Activated gamma-delta T cell treated with anti-CD3 and anti-CD28 coated beads, Interleukin-2, amount 50 U/mL, for 16 hours (primary cell): ENCODE measurements at regions not wholly inside any gene's neighbourhood (a gene's known extent, or its start where the extent isn't known, plus 50 kb on each side); places are given as distances from the start of the nearest gene placed in this dataset.

Experiments
- DNase-seq: peaks from one replicate; pipeline ENCODE4 v3.0.0-alpha.2; 2020; ENCODE audit warnings: low read depth

GRCh38 chr3:195013411-195014361 is 257.3 kb downstream of the XXYLT1 start:
- DNase-seq = no peak

DNA sequence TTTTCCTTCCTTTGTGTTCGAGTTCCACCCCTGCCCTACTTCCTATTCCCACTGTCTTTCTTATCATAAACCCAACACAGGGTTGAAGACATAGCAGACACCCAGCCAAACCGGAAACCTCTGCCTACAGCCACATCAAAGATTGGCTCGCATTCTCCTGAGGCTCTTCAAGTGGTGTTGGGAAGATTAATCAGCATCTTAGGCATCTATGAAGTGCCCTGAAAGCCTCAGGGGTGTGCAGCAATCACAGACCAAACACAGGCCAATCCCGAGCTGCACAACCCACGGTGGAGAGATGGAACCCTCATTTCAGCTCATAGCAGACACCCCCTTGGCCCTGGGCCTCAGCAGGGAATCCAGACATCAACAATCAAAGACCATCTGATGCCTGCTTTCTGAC is 255.9 kb downstream of the XXYLT1 start:
- no peak for DNase-seq

DNA sequence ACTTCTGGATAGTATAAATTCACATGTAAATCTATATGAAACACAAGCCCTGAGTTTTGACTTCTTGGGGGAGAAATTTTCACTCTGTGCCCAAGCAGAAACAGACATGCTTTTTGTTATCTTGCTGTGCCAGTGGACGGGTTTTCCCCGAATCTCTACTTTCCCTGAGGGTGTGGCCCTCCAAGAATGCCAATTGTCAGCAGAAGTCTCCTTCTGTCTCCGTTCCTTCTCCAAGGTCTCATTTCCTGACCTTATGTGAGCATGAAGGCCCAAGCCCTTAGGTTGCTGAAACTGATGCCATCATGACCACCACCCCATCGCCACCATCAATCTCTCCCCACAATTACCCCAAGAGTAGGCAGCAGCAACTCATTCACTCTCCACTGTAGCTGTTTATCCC is 253.8 kb downstream of the XXYLT1 start:
- DNase-seq = no peak
